ENCODE measurements at regions not wholly inside any gene's neighbourhood (a gene's known extent, or its start where the extent isn't known, plus 50 kb on each side); places are given as distances from the start of the nearest gene placed in this dataset.
"Not testable (repeated sequence)": the region's sequence is repeated elsewhere in the genome, so short reads cannot be mapped to it uniquely, and the experiment has no call there.

DNA sequence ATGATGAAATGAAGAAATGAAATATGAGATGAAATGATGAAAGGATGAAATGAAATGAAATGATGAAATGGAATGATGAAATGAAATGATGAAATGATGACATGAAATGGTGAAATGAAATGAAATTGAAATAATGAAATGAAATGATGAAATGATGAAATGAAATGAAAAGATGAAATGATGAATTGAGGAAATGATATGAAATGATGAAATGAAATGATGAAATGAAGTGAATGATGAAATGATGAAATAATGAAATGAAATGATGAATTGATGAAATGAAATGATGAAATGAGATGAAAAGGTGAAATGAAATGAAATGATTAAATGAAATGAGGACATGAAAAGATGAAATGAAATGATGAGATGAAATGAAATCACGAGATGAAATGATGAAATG lies 639.2 kb downstream of the GOLGA6L6 start:
- TF ChIP-seq, protein P1, sequence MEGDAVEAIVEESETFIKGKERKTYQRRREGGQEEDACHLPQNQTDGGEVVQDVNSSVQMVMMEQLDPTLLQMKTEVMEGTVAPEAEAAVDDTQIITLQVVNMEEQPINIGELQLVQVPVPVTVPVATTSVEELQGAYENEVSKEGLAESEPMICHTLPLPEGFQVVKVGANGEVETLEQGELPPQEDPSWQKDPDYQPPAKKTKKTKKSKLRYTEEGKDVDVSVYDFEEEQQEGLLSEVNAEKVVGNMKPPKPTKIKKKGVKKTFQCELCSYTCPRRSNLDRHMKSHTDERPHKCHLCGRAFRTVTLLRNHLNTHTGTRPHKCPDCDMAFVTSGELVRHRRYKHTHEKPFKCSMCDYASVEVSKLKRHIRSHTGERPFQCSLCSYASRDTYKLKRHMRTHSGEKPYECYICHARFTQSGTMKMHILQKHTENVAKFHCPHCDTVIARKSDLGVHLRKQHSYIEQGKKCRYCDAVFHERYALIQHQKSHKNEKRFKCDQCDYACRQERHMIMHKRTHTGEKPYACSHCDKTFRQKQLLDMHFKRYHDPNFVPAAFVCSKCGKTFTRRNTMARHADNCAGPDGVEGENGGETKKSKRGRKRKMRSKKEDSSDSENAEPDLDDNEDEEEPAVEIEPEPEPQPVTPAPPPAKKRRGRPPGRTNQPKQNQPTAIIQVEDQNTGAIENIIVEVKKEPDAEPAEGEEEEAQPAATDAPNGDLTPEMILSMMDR (IDR thresholded peaks at IDR 0.05; ENCODE audit: low read depth, low read length, missing input control): not testable (repeated sequence)
- TF ChIP-seq GABPA (IDR thresholded peaks at IDR 0.05 in 1 of 2, conservative IDR thresholded peaks at IDR 0.05 in 1 of 2); RAD21 (IDR thresholded peaks at IDR 0.05); JUND (IDR thresholded peaks at IDR 0.05); EGR1 (IDR thresholded peaks at IDR 0.05; ENCODE audit: low read depth in 2 of 2); RXRA (IDR thresholded peaks at IDR 0.05); HNF4G (IDR thresholded peaks at IDR 0.05); FOXA1 (IDR thresholded peaks at IDR 0.05); NR2F2 (IDR thresholded peaks at IDR 0.05); SP1 (IDR thresholded peaks at IDR 0.05): not testable (repeated sequence)
- TF ChIP-seq, protein P2, sequence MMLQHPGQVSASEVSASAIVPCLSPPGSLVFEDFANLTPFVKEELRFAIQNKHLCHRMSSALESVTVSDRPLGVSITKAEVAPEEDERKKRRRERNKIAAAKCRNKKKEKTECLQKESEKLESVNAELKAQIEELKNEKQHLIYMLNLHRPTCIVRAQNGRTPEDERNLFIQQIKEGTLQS (IDR thresholded peaks at IDR 0.05): not testable (repeated sequence)
- TF ChIP-seq, protein P3, sequence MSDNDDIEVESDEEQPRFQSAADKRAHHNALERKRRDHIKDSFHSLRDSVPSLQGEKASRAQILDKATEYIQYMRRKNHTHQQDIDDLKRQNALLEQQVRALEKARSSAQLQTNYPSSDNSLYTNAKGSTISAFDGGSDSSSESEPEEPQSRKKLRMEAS (IDR thresholded peaks at IDR 0.05): not testable (repeated sequence)
- TF ChIP-seq, protein P4, sequence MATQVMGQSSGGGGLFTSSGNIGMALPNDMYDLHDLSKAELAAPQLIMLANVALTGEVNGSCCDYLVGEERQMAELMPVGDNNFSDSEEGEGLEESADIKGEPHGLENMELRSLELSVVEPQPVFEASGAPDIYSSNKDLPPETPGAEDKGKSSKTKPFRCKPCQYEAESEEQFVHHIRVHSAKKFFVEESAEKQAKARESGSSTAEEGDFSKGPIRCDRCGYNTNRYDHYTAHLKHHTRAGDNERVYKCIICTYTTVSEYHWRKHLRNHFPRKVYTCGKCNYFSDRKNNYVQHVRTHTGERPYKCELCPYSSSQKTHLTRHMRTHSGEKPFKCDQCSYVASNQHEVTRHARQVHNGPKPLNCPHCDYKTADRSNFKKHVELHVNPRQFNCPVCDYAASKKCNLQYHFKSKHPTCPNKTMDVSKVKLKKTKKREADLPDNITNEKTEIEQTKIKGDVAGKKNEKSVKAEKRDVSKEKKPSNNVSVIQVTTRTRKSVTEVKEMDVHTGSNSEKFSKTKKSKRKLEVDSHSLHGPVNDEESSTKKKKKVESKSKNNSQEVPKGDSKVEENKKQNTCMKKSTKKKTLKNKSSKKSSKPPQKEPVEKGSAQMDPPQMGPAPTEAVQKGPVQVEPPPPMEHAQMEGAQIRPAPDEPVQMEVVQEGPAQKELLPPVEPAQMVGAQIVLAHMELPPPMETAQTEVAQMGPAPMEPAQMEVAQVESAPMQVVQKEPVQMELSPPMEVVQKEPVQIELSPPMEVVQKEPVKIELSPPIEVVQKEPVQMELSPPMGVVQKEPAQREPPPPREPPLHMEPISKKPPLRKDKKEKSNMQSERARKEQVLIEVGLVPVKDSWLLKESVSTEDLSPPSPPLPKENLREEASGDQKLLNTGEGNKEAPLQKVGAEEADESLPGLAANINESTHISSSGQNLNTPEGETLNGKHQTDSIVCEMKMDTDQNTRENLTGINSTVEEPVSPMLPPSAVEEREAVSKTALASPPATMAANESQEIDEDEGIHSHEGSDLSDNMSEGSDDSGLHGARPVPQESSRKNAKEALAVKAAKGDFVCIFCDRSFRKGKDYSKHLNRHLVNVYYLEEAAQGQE (IDR thresholded peaks at IDR 0.05): not testable (repeated sequence)
- TF ChIP-seq, protein P5, sequence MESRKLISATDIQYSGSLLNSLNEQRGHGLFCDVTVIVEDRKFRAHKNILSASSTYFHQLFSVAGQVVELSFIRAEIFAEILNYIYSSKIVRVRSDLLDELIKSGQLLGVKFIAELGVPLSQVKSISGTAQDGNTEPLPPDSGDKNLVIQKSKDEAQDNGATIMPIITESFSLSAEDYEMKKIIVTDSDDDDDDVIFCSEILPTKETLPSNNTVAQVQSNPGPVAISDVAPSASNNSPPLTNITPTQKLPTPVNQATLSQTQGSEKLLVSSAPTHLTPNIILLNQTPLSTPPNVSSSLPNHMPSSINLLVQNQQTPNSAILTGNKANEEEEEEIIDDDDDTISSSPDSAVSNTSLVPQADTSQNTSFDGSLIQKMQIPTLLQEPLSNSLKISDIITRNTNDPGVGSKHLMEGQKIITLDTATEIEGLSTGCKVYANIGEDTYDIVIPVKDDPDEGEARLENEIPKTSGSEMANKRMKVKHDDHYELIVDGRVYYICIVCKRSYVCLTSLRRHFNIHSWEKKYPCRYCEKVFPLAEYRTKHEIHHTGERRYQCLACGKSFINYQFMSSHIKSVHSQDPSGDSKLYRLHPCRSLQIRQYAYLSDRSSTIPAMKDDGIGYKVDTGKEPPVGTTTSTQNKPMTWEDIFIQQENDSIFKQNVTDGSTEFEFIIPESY (IDR thresholded peaks at IDR 0.05): not testable (repeated sequence)

Measured in liver (tissue), 3 donors.